Mucosa of descending colon (tissue), 3 donors: ENCODE measurements at regions not wholly inside any gene's neighbourhood (a gene's known extent, or its start where the extent isn't known, plus 50 kb on each side); places are given as distances from the start of the nearest gene placed in this dataset.

ENCODE experiments used
- ATAC-seq: fragments of 200-7000 bp; cut with Tn5 transposase; one replicate; pipeline ENCODE4 v1.9.1; 2020; ENCODE audit warnings: mild to moderate bottlenecking, moderate library complexity
- DNase-seq, 3 donors: peaks; one replicate each; pipeline ENCODE4 v3.0.0-alpha.2; 2020
- H3K36me3 ChIP-seq: fragments of 200-600 bp; one replicate; pipeline ENCODE4 v1.8.0; 2021; ENCODE audit warnings: low read depth, mild to moderate bottlenecking
- H3K4me1 ChIP-seq: fragments of 200-600 bp; one replicate; pipeline ENCODE4 v1.8.0; 2021; ENCODE audit warnings: low read depth, mild to moderate bottlenecking
- H3K4me3 ChIP-seq: fragments of 200-600 bp; one replicate; pipeline ENCODE4 v1.8.0; 2021; ENCODE audit warnings: mild to moderate bottlenecking
- H3K9me3 ChIP-seq: fragments of 200-600 bp; one replicate; pipeline ENCODE4 v1.8.0; 2021; ENCODE audit warnings: mild to moderate bottlenecking
- intact Hi-C, 2 donors: fragments of 100-400 bp; cut with DNase I in 1 of 2; cut with micrococcal nuclease in 1 of 2; formaldehyde crosslinking; loops; one replicate each; pipeline versions ENCODE4 v1.11.0 to v1.11.1; 2022; cut with DNase I, micrococcal nuclease
- TF ChIP-seq, protein P1 (sequence below): fragments of 200-600 bp; IDR thresholded peaks from one replicate; pipeline ENCODE4 v1.8.0; 2022; ENCODE audit warnings: antibody characterized with exemption, mild to moderate bottlenecking
- donor health status: DM: no; HTN: no; CAD: no; lungs with moderate emphysema.
- donor health status: DM: no; HTN: no; CAD: no.
- donor health status: DM: no; HTN: yes; CAD: no.

DNA sequence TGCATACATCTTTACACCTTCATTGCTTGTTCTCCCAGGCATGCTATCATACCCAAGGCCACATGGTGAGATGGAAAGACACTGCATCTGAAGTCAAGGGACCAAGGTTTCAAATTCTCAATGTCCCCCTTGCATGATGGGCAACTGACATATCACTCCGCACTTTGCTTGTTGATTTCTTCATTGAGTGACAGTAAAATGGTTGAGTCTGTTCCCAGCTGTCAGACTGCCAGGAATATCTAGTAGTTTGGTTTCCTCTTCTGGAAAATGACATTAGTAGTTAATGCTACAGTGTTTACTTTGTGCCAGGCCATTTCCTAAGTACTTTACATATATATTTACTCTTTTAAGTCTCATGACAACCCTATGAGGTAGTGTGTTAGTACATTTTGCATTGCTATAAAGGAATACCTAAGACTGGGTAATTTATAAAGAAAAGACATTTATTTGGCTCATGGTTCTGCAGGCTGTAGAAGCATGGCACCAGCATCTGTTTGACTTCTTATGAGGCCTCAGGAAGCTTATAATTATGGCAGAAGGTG is 114.4 kb downstream of the PCSK1 start:
- Histone ChIP-seq H3K4me3 (no peak overlapping the region), H3K36me3 (no peaks in the 10 kb centered on the region), H3K4me1 (no peaks in the 10 kb centered on the region), H3K9me3 (no peaks in the 10 kb centered on the region)
- DNase-seq (no peak), ATAC-seq (no peak)
- intact Hi-C loops = no loop called here
- TF ChIP-seq, protein P1, sequence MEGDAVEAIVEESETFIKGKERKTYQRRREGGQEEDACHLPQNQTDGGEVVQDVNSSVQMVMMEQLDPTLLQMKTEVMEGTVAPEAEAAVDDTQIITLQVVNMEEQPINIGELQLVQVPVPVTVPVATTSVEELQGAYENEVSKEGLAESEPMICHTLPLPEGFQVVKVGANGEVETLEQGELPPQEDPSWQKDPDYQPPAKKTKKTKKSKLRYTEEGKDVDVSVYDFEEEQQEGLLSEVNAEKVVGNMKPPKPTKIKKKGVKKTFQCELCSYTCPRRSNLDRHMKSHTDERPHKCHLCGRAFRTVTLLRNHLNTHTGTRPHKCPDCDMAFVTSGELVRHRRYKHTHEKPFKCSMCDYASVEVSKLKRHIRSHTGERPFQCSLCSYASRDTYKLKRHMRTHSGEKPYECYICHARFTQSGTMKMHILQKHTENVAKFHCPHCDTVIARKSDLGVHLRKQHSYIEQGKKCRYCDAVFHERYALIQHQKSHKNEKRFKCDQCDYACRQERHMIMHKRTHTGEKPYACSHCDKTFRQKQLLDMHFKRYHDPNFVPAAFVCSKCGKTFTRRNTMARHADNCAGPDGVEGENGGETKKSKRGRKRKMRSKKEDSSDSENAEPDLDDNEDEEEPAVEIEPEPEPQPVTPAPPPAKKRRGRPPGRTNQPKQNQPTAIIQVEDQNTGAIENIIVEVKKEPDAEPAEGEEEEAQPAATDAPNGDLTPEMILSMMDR = no peak

DNA sequence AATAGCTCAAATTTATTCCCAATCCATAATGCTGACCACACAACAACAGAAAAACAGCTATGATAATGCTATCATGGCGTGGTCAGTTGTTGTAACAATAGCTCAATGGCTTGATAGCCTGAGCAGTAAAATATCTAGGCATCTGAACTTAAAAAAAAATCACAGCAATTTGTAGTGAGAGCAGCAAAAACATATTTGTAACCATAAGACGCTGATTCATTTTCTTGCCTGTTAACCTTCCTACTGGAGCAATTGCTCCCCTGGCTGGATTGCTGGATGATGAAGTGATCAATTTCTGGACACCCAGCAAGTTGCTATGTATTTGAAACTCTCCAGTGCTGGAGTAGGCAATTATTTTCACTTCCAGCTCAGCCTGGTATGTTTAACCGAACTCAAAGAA is 115.1 kb downstream of the PCSK1 start:
- no peak for DNase-seq
- Histone ChIP-seq H3K9me3 (no peaks in the 10 kb centered on the region), H3K4me1 (no peaks in the 10 kb centered on the region), H3K4me3 (no peak overlapping the region), H3K36me3 (no peaks in the 10 kb centered on the region)
- intact Hi-C loops = no loop called here
- TF ChIP-seq, protein P1 = no peak
- no peak for ATAC-seq

DNA sequence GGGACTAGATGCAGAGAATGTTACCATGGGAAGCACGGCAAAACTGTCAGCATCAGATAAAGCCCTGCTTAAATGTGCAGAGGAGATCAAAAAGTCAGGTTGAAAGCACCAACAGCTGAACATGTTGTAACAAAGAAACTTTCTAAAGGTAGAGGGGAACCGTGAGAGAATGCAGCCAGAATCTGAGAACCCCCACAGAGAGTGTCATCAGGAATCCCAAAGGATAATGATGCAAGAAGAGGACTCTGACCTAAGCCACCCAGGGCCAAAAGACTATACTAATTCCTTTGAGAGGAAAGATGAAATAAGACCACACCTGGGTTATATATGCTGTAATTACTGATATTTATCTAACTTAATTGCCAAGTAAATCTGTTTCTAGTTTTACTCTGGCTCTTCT is 116.6 kb downstream of the PCSK1 start:
- no peak overlapping the region for H3K4me3 ChIP-seq
- DNase-seq (no peak), ATAC-seq (no peak)
- H3K9me3 ChIP-seq = no peaks in the 10 kb centered on the region
- H3K36me3 ChIP-seq = no peaks in the 10 kb centered on the region
- no peaks in the 10 kb centered on the region for H3K4me1 ChIP-seq
- intact Hi-C loops = no loop called here
- TF ChIP-seq, protein P1 = no peak

DNA sequence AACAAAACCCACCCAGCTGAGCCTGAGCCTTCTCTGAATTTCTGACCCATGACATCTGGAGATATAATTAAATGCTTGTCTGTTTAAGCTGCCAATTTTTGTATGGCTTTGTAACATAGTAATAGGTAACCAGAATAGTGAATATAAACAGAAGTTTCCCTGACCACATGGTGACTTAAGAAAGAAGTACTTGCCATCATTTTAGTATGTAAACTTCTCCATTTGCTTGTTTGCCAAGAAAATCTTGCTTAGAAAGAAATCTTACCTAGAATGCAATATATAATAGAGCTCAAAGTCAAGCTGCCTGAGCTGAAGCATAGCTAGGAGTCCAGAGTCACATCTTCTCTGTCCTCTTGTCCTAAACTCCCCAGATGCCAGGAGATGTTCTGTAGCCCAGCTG is 117.0 kb downstream of the PCSK1 start:
- no peak overlapping the region for H3K4me3 ChIP-seq
- ATAC-seq = no peak
- no peak for DNase-seq

DNA sequence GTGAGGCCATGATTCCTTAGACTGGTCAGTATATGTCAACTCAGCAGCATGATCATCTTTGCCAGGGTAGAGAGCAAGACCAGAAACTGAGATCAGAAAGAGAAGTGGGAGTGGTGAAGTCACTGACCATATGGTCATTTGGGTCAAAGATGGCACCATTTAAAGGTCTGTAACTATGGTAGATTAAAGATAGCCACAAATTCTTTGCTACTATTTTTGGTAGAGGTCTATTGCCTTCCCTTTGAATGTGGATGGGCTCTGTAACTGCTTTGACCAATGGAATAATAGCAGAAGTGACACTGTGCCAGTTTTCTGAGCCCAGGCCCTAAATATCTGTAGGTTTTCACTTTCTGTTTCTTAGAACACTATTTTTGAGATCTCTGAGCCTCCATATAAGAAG is 117.6 kb downstream of the PCSK1 start:
- DNase-seq (no peak), ATAC-seq (no peak)
- intact Hi-C loops = no loop called here

More for the DNA sequence above, 117.0 kb downstream of the PCSK1 start:
- Histone ChIP-seq H3K4me1 (no peaks in the 10 kb centered on the region), H3K9me3 (no peaks in the 10 kb centered on the region), H3K36me3 (no peaks in the 10 kb centered on the region)
- TF ChIP-seq, protein P1 = no peak
- intact Hi-C loops = no loop called here

More for the DNA sequence above, 117.6 kb downstream of the PCSK1 start:
- no peak overlapping the region for H3K4me3 ChIP-seq
- H3K36me3 ChIP-seq = no peaks in the 10 kb centered on the region
- H3K4me1 ChIP-seq = no peaks in the 10 kb centered on the region
- no peaks in the 10 kb centered on the region for H3K9me3 ChIP-seq
- TF ChIP-seq, protein P1 = no peak
